ENCODE measurements at regions not wholly inside any gene's neighbourhood (a gene's known extent, or its start where the extent isn't known, plus 50 kb on each side); places are given as distances from the start of the nearest gene placed in this dataset.

- H3K27me3 ChIP-seq (ENCODE audit: control insufficient read depth, insufficient read depth, low read length) = no peaks in the 10 kb centered on the region
- H3K36me3 ChIP-seq (ENCODE audit: control insufficient read depth, insufficient read depth, low read length) = no peaks in the 10 kb centered on the region
- H3K4me3 ChIP-seq (ENCODE audit: low read depth, low read length) = no peak overlapping the region
- no peak for DNase-seq (ENCODE audit: low read depth)
- no peak for TF ChIP-seq CTCF (IDR thresholded peaks at IDR 0.05; ENCODE audit: insufficient read depth, low read length, poor library complexity, severe bottlenecking)
Measured at GRCh38 chr20:4427940-4428586, 179.0 kb upstream of the ADRA1D start.

- DNase-seq (ENCODE audit: low read depth) = no peak
- no peak for TF ChIP-seq CTCF (IDR thresholded peaks at IDR 0.05; ENCODE audit: insufficient read depth, low read length, poor library complexity, severe bottlenecking)
- Histone ChIP-seq H3K27me3 (ENCODE audit: control insufficient read depth, insufficient read depth, low read length) (no peaks in the 10 kb centered on the region), H3K4me3 (ENCODE audit: low read depth, low read length) (no peak overlapping the region), H3K36me3 (ENCODE audit: control insufficient read depth, insufficient read depth, low read length) (no peaks in the 10 kb centered on the region)
Measured at GRCh38 chr20:4418141-4418540, 169.1 kb upstream of the ADRA1D start.

- DNase-seq (ENCODE audit: low read depth) = no peak
- no peak overlapping the region for H3K4me3 ChIP-seq (ENCODE audit: low read depth, low read length)
- H3K36me3 ChIP-seq (ENCODE audit: control insufficient read depth, insufficient read depth, low read length) = no peaks in the 10 kb centered on the region
- H3K27me3 ChIP-seq (ENCODE audit: control insufficient read depth, insufficient read depth, low read length) = peaks cover under 1% of the 10 kb centered on the region
- TF ChIP-seq CTCF (IDR thresholded peaks at IDR 0.05; ENCODE audit: insufficient read depth, low read length, poor library complexity, severe bottlenecking) = no peak
Measured at GRCh38 chr20:4415281-4415680, 166.2 kb upstream of the ADRA1D start.

DNA sequence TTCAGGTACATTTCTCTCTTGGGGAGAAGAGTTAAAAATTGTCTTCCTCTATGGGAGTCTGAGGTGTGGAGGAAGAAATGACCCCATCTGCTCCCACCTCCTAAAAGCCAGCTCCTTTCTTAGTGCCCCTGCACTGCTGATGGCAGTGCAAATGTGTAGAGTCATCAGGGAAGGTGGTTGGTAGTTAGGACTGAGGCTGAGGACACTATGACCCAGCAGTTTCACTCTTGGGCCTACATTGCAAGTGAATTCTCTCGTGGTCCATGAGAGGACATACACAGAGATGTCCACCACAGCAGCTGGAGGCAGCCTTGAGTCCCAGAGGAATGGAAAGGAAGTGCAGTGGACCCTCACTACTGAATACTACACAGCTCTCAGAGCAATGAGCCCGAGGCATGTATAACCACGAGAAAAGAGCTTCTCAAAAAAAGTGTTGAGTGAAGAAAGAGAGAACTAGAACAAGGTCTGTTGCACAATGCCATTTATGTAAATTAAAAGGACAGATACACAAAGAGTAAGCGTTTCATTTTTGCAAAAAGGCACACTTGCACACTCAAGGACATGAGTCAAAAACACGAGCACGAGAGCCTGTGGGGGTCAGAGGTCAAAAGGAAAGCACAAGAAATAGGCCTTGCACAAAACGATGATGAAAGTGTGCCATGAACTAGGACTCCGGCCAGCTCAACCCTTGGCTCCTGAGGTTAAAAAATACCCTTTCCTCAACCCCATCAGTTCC is 164.4 kb upstream of the ADRA1D start:
- Histone ChIP-seq H3K36me3 (ENCODE audit: control insufficient read depth, insufficient read depth, low read length) (no peaks in the 10 kb centered on the region), H3K27me3 (ENCODE audit: control insufficient read depth, insufficient read depth, low read length) (peaks cover 2% of the 10 kb centered on the region), H3K4me3 (ENCODE audit: low read depth, low read length) (no peak overlapping the region)
- no peak for TF ChIP-seq CTCF (IDR thresholded peaks at IDR 0.05; ENCODE audit: insufficient read depth, low read length, poor library complexity, severe bottlenecking)
- no peak for DNase-seq (ENCODE audit: low read depth)

DNA sequence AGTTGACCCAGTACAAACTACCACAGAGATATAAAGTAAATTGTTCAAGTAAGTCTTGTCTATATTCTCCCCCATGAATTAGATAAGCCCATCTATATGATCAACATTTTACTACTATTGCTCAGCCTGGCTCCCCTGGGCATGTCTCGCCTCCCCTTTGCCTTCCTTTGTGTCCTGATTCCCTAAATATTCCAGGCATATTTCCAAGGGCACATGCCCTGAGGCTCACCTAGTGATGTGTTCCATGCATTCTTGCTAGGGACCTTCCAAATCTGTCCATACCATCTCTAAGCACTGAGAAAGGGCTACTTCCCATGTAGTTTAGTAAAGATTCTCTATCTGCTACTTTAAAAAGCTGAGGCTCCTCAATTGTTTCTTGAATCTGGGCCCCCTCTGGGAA is 163.1 kb upstream of the ADRA1D start:
- peaks cover 2% of the 10 kb centered on the region for H3K27me3 ChIP-seq (ENCODE audit: control insufficient read depth, insufficient read depth, low read length)
- no peaks in the 10 kb centered on the region for H3K36me3 ChIP-seq (ENCODE audit: control insufficient read depth, insufficient read depth, low read length)
- no peak for DNase-seq (ENCODE audit: low read depth)
- no peak for TF ChIP-seq CTCF (IDR thresholded peaks at IDR 0.05; ENCODE audit: insufficient read depth, low read length, poor library complexity, severe bottlenecking)
- no peak overlapping the region for H3K4me3 ChIP-seq (ENCODE audit: low read depth, low read length)
